ENCODE measurements at regions not wholly inside any gene's neighbourhood (a gene's known extent, or its start where the extent isn't known, plus 50 kb on each side); places are given as distances from the start of the nearest gene placed in this dataset.

GRCh38 chr22:48208894-48209293 is 1446.4 kb downstream of the TBC1D22A start:
- no peaks in the 10 kb centered on the region for H3K36me3 ChIP-seq (replicated peaks in 1 of 2; ENCODE audit: control extremely low read depth in 1 of 2, control insufficient read depth in 1 of 2, extremely low read depth in 1 of 2, insufficient read depth in 2 of 2, low read length in 1 of 2)
- Mint-ChIP-seq H3K4me1 (no peaks in the 10 kb centered on the region), H3K27ac (no peak overlapping the region), H3K27me3 (peaks cover 18% of the 10 kb centered on the region), H3K4me3 (no peak overlapping the region), H3K9me3 (ENCODE audit: insufficient read depth) (no peaks in the 10 kb centered on the region)
- no peak overlapping the region for H3K27ac ChIP-seq (ENCODE audit: low read length in 2 of 2)
- no peaks in the 10 kb centered on the region for H4K20me1 ChIP-seq (ENCODE audit: control insufficient read depth, insufficient read depth, low read length, poor library complexity, severe bottlenecking)
- ATAC-seq (ENCODE audit: low read depth) (no peak), DNase-seq (no peak)
- H3K4me1 ChIP-seq (ENCODE audit: control insufficient read depth in 2 of 2, insufficient read depth in 2 of 2, low read length in 2 of 2): no peaks in the 10 kb centered on the region
- TF ChIP-seq EZH2 (IDR thresholded peaks at IDR 0.05; ENCODE audit: borderline replicate concordance, insufficient read depth, low read depth, low read length, poor library complexity, severe bottlenecking) (no peak), CTCF (IDR thresholded peaks at IDR 0.05) (no peak)
- peaks cover 0 to 9% (median 0%) of the 10 kb centered on the region in 3 donors for H3K9me3 ChIP-seq (ENCODE audit: control extremely low read depth in 1 of 3, control insufficient read depth in 2 of 3, insufficient read depth in 1 of 3, low read length in 2 of 3)
- POLR2A ChIA-PET: no interaction called here
- no peak overlapping the region for H2AFZ ChIP-seq (ENCODE audit: insufficient read depth, low read depth, low read length, poor library complexity, severe bottlenecking)
- H3K27me3 ChIP-seq (replicated peaks in 1 of 4; ENCODE audit: control extremely low read depth in 1 of 4, control insufficient read depth in 3 of 4, insufficient read depth in 4 of 4, low read length in 3 of 4): peaks cover 0 to 6% (median 0%) of the 10 kb centered on the region in 4 experiments
- no peak overlapping the region for H3K4me3 ChIP-seq (ENCODE audit: control extremely low read depth in 1 of 5, extremely low read depth in 1 of 5, insufficient read depth in 1 of 5, low read depth in 2 of 5, low read length in 4 of 5)
- H3K9ac ChIP-seq (ENCODE audit: low read length): no peak overlapping the region
- 91% methylated on average over 19 of the region's 19 CpGs for WGBS (ENCODE audit: insufficient coverage)
- no peaks in the 10 kb centered on the region for H3K79me2 ChIP-seq (ENCODE audit: control insufficient read depth, insufficient read depth, low read length)
- CTCF ChIA-PET: no interaction called here
- no peak overlapping the region for H3K4me2 ChIP-seq (replicated peaks; ENCODE audit: low read depth, low read length, poor library complexity, severe bottlenecking)
- intact Hi-C loops (cut with micrococcal nuclease): no loop called here

GRCh38 chr22:48207919-48208535 is 1445.6 kb downstream of the TBC1D22A start:
- TF ChIP-seq EZH2 (IDR thresholded peaks at IDR 0.05; ENCODE audit: borderline replicate concordance, insufficient read depth, low read depth, low read length, poor library complexity, severe bottlenecking) (no peak), CTCF (IDR thresholded peaks at IDR 0.05) (no peak)
- no peaks in the 10 kb centered on the region for H3K36me3 ChIP-seq (replicated peaks in 1 of 2; ENCODE audit: control extremely low read depth in 1 of 2, control insufficient read depth in 1 of 2, extremely low read depth in 1 of 2, insufficient read depth in 2 of 2, low read length in 1 of 2)
- Mint-ChIP-seq H3K4me3 (no peak overlapping the region), H3K4me1 (no peaks in the 10 kb centered on the region), H3K27me3 (peaks cover 18% of the 10 kb centered on the region), H3K27ac (no peak overlapping the region), H3K9me3 (ENCODE audit: insufficient read depth) (no peaks in the 10 kb centered on the region)
- DNase-seq (no peak), ATAC-seq (ENCODE audit: low read depth) (no peak)
- no peaks in the 10 kb centered on the region for H3K4me1 ChIP-seq (ENCODE audit: control insufficient read depth in 2 of 2, insufficient read depth in 2 of 2, low read length in 2 of 2)
- H3K9ac ChIP-seq (ENCODE audit: low read length): no peak overlapping the region
- ChIA-PET POLR2A (no interaction called here), CTCF (no interaction called here)
- no peak overlapping the region for H2AFZ ChIP-seq (ENCODE audit: insufficient read depth, low read depth, low read length, poor library complexity, severe bottlenecking)
- H3K27me3 ChIP-seq (replicated peaks in 1 of 4; ENCODE audit: control extremely low read depth in 1 of 4, control insufficient read depth in 3 of 4, insufficient read depth in 4 of 4, low read length in 3 of 4): peaks cover 0 to 6% (median 0%) of the 10 kb centered on the region in 4 experiments
- peaks cover 0 to 9% (median 0%) of the 10 kb centered on the region in 3 donors for H3K9me3 ChIP-seq (ENCODE audit: control extremely low read depth in 1 of 3, control insufficient read depth in 2 of 3, insufficient read depth in 1 of 3, low read length in 2 of 3)
- no peaks in the 10 kb centered on the region for H3K79me2 ChIP-seq (ENCODE audit: control insufficient read depth, insufficient read depth, low read length)
- intact Hi-C loops (cut with micrococcal nuclease): no loop called here
- no peak overlapping the region for H3K27ac ChIP-seq (ENCODE audit: low read length in 2 of 2)
- 93% methylated on average over 2 of the region's 6 CpGs for WGBS (ENCODE audit: insufficient coverage)
- H3K4me2 ChIP-seq (replicated peaks; ENCODE audit: low read depth, low read length, poor library complexity, severe bottlenecking): no peak overlapping the region
- H4K20me1 ChIP-seq (ENCODE audit: control insufficient read depth, insufficient read depth, low read length, poor library complexity, severe bottlenecking): no peaks in the 10 kb centered on the region
- no peak overlapping the region for H3K4me3 ChIP-seq (ENCODE audit: control extremely low read depth in 1 of 5, extremely low read depth in 1 of 5, insufficient read depth in 1 of 5, low read depth in 2 of 5, low read length in 4 of 5)
